PC-9 (cell line): ENCODE measurements at regions not wholly inside any gene's neighbourhood (a gene's known extent, or its start where the extent isn't known, plus 50 kb on each side); places are given as distances from the start of the nearest gene placed in this dataset.

Experiments used
- BruUV-seq: library from RNA; stranded (reverse); fragments of 400-500 nt; replicated peaks from 2 replicates; lab custom pipeline; 2021; lab: Mats Ljungman, UMichigan
- CTCF ChIA-PET: fragments of 300-600 bp; sonication (Branson Sonifier 250); formaldehyde crosslinking; loops from one replicate; lab custom pipeline; 2022; ENCODE audit warnings: antibody characterized with exemption; lab: Charles Lee
- POLR2A ChIA-PET: fragments of 300-600 bp; sonication (Branson Sonifier 250); formaldehyde crosslinking; loops from one replicate; lab custom pipeline; 2022; ENCODE audit warnings: antibody characterized with exemption; ENCODE audit not compliant: unreplicated experiment; lab: Charles Lee
- DNase-seq, 2 experiments: peaks; one replicate each; pipeline versions ENCODE4 v3.0.0 to v3.0.0-alpha.2; 2015 to 2022; ENCODE audit warnings: mixed read lengths in 1 of 2
- H2AFZ ChIP-seq: fragments of 200-600 bp; sonication (generic); 2 replicates; pipeline ENCODE4 v1.8.1; 2017; ENCODE audit warnings: antibody characterized with exemption
- H3F3A ChIP-seq: fragments of 200-600 bp; sonication (generic); 2 replicates; pipeline ENCODE4 v1.8.1; 2017; ENCODE audit warnings: antibody characterized with exemption, mild to moderate bottlenecking, low read depth; ENCODE audit not compliant: insufficient read depth
- H3K27ac ChIP-seq: fragments of 200-600 bp; sonication (generic); 2 replicates; pipeline ENCODE4 v1.6.1; 2016; ENCODE audit warnings: mixed run types
- H3K27me3 ChIP-seq: fragments of 200-600 bp; sonication (generic); 2 replicates; pipeline ENCODE4 v1.6.1; 2016; ENCODE audit warnings: low read depth, mixed run types; ENCODE audit not compliant: insufficient read depth
- H3K36me3 ChIP-seq: fragments of 200-600 bp; sonication (generic); 2 replicates; pipeline ENCODE4 v1.6.1; 2016; ENCODE audit warnings: low read depth, mixed run types
- H3K4me1 ChIP-seq: fragments of 200-600 bp; sonication (generic); replicated peaks from 2 replicates; pipeline ENCODE4 v1.6.1; 2016; ENCODE audit warnings: mixed run types; ENCODE audit not compliant: insufficient read depth
- H3K4me2 ChIP-seq: fragments of 200-600 bp; sonication (generic); 2 replicates; pipeline ENCODE4 v1.6.1; 2017; ENCODE audit warnings: mixed run types
- H3K4me3 ChIP-seq: fragments of 200-600 bp; sonication (generic); 2 replicates; pipeline ENCODE4 v1.6.1; 2016; ENCODE audit warnings: mixed run types
- H3K79me2 ChIP-seq: fragments of 200-600 bp; sonication (generic); 2 replicates; pipeline ENCODE4 v1.6.1; 2017; ENCODE audit warnings: low read depth, mixed run types
- H3K9me2 ChIP-seq: fragments of 200-600 bp; sonication (generic); 2 replicates; pipeline ENCODE4 v1.8.1; 2017; ENCODE audit warnings: mild to moderate bottlenecking; ENCODE audit not compliant: insufficient read depth
- H3K9me3 ChIP-seq: fragments of 200-600 bp; sonication (generic); 2 replicates; pipeline ENCODE4 v1.8.1; 2016; ENCODE audit warnings: low read depth; ENCODE audit not compliant: insufficient read depth
- H4K20me1 ChIP-seq: fragments of 200-600 bp; sonication (generic); 2 replicates; pipeline ENCODE4 v1.8.1; 2017; ENCODE audit not compliant: insufficient read depth
- EZH2 ChIP-seq: fragments of 200-600 bp; sonication (generic); IDR thresholded peaks from 2 replicates; pipeline ENCODE4 v1.8.0; 2017; ENCODE audit warnings: antibody characterized with exemption, low read depth
- intact Hi-C: fragments of 100-400 bp; cut with micrococcal nuclease; formaldehyde crosslinking; loops from one replicate; pipeline ENCODE4 v1.10.0; 2022; ENCODE audit not compliant: unreplicated experiment
- TF ChIP-seq, protein P1 (sequence below): fragments of 200-600 bp; sonication (generic); conservative IDR thresholded peaks from 2 replicates; pipeline ENCODE4 v1.6.1; 2017; ENCODE audit warnings: mixed run types, antibody characterized with exemption, mild to moderate bottlenecking, moderate library complexity

DNA sequence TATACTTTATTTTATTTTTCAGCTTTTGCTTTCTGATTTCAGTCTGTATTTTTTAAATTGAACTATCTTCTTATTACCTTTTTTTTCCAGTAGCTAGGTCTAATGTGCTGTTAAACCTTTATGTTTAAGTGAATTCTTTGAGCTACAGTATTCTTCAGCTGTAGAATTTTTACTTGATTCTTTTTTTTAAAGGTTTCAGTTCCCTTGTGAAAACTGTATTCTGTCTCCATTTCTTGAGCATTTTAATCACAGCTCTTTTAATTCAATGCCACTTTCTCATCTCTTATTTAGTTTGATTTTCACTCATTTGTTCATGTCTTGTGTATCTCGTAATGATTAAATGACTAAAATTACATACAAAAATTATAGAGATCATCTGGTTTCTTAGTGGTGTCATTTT, 233.8 kb downstream of the MTRR start:
- ChIA-PET CTCF (no interaction called here), POLR2A (no interaction called here)
- H3K9me2 ChIP-seq, result no peaks in the 10 kb centered on the region
- no peaks in the 10 kb centered on the region for H3F3A ChIP-seq
- no peak overlapping the region for H3K27ac ChIP-seq
- H2AFZ ChIP-seq, result no peak overlapping the region
- DNase-seq, result no peak
- intact Hi-C loops, result no loop called here
- no peaks in the 10 kb centered on the region for H3K9me3 ChIP-seq
- H3K4me2 ChIP-seq, result no peak overlapping the region
- TF ChIP-seq EZH2, result no peak
- TF ChIP-seq, protein P1, sequence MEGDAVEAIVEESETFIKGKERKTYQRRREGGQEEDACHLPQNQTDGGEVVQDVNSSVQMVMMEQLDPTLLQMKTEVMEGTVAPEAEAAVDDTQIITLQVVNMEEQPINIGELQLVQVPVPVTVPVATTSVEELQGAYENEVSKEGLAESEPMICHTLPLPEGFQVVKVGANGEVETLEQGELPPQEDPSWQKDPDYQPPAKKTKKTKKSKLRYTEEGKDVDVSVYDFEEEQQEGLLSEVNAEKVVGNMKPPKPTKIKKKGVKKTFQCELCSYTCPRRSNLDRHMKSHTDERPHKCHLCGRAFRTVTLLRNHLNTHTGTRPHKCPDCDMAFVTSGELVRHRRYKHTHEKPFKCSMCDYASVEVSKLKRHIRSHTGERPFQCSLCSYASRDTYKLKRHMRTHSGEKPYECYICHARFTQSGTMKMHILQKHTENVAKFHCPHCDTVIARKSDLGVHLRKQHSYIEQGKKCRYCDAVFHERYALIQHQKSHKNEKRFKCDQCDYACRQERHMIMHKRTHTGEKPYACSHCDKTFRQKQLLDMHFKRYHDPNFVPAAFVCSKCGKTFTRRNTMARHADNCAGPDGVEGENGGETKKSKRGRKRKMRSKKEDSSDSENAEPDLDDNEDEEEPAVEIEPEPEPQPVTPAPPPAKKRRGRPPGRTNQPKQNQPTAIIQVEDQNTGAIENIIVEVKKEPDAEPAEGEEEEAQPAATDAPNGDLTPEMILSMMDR, result no peak
- no TSS peak for BruUV-seq
- no peaks in the 10 kb centered on the region for H4K20me1 ChIP-seq
- no peaks in the 10 kb centered on the region for H3K36me3 ChIP-seq
- no peaks in the 10 kb centered on the region for H3K27me3 ChIP-seq
- H3K4me1 ChIP-seq, result no peaks in the 10 kb centered on the region
- H3K79me2 ChIP-seq, result no peaks in the 10 kb centered on the region
- H3K4me3 ChIP-seq, result no peak overlapping the region

DNA sequence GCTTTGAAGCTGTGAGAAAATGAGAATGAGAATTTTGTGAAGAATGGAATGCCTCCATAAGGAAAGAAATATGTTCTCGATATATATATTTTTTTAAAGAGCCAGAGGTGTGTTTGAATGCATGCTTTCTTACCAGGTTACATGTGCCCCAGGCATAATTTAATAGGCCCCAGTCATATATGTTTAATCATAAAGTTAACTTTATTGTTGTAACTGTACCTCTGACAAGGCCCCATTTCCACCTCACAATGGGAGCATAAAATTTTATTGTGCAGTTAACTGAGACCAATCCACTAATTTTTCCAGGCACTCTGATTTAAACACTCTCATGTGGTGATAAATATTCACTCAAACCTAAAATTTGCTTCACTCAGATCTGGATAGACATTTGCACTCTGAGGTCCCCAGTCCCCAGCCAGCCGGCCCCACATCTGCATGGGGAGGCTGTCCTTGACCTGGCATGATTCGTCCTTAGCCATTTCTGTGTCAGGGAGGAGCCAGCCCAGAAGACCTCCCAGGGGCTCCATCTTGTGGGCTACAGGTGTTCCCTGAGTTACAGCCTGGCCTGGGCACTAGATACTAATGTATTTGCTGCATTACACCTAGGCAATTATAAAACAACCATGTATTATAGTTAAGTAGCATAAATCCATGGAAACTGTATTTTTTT, 245.8 kb downstream of the MTRR start:
- H3K79me2 ChIP-seq, result no peaks in the 10 kb centered on the region
- BruUV-seq, result no TSS peak
- TF ChIP-seq, protein P1, result no peak
- no peaks in the 10 kb centered on the region for H3K9me3 ChIP-seq
- H3K4me1 ChIP-seq, result no peaks in the 10 kb centered on the region
- intact Hi-C loops, result no loop called here
- H3K4me3 ChIP-seq, result no peak overlapping the region
- no peak overlapping the region for H2AFZ ChIP-seq
- 0 out of 2 replicates have a peak, but pooled peaks cover 5% of the 10 kb centered on the region for H3K27me3 ChIP-seq
- POLR2A ChIA-PET, result no interaction called here
- no peak overlapping the region for H3K4me2 ChIP-seq
- no peak for DNase-seq
- H4K20me1 ChIP-seq, result peaks cover 3% of the 10 kb centered on the region; the same call in 1 of the 2 replicates
- H3K27ac ChIP-seq, result no peak overlapping the region
- peaks cover 7% of the 10 kb centered on the region; the same call in 1 of the 2 replicates for H3K9me2 ChIP-seq
- no peaks in the 10 kb centered on the region for H3K36me3 ChIP-seq
- no peaks in the 10 kb centered on the region for H3F3A ChIP-seq
- CTCF ChIA-PET, result no interaction called here

DNA sequence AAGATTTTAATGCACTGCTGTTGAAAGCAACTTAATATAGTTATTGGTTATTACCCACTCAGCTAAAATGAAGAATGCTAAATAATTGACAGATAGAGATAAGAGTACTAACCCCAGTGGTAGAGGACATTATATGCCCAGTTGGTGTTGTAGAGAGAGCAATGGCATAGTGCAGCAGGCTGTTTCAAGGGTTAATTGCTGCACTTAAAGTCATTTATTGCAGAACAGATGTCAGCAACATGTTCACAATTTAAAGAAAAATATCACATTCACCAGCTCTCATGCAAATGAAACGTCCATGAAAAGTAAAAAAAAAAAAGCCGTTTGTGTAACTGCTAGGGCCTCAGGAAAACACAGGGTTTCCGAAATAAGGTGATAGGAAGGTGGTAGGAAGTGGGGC, 254.6 kb downstream of the MTRR start:
- Histone ChIP-seq H3K4me3 (no peak overlapping the region), H3K9me2 (peaks cover 6% of the 10 kb centered on the region; the same call in 1 of the 2 replicates), H3K9me3 (no peaks in the 10 kb centered on the region), H3K27me3 (peaks cover 5% of the 10 kb centered on the region; the same call in 1 of the 2 replicates), H3K4me2 (no peak overlapping the region), H4K20me1 (no peaks in the 10 kb centered on the region), H3K4me1 (no peaks in the 10 kb centered on the region), H3K79me2 (no peaks in the 10 kb centered on the region), H2AFZ (no peak overlapping the region), H3F3A (no peaks in the 10 kb centered on the region), H3K36me3 (no peaks in the 10 kb centered on the region), H3K27ac (no peak overlapping the region)
- intact Hi-C loops, result no loop called here
- ChIA-PET POLR2A (no interaction called here), CTCF (no interaction called here)
- DNase-seq, result no peak
- BruUV-seq, result no TSS peak
- TF ChIP-seq, protein P1, result no peak
- no peak for TF ChIP-seq EZH2
